Smooth muscle cell (in vitro differentiated cells): ENCODE measurements at regions not wholly inside any gene's neighbourhood (a gene's known extent, or its start where the extent isn't known, plus 50 kb on each side); places are given as distances from the start of the nearest gene placed in this dataset.

ENCODE experiments used
- DNase-seq: peaks from one replicate; lab custom pipeline; 2025; ENCODE audit not compliant: unreplicated experiment; lab: John Stamatoyannopoulos, UW
- H2AFZ ChIP-seq: fragments of 200-600 bp; sonication (generic); 2 replicates; pipeline ENCODE4 v1.6.0; 2016; ENCODE audit warnings: antibody characterized with exemption, low read depth, mild to moderate bottlenecking
- H3F3A ChIP-seq: fragments of 200-600 bp; sonication (generic); 2 replicates; pipeline ENCODE4 v1.6.0; 2017; ENCODE audit warnings: antibody characterized with exemption, low read depth
- H3K27ac ChIP-seq: fragments of 200-600 bp; sonication (generic); 2 replicates; pipeline ENCODE4 v1.5.1; 2016; ENCODE audit warnings: low read depth, mild to moderate bottlenecking
- H3K27me3 ChIP-seq: fragments of 200-600 bp; sonication (generic); 2 replicates; pipeline ENCODE4 v1.6.1; 2016; ENCODE audit warnings: low read depth, mild to moderate bottlenecking
- H3K36me3 ChIP-seq: fragments of 200-600 bp; sonication (generic); 2 replicates; pipeline ENCODE4 v1.5.1; 2016; ENCODE audit warnings: low read depth
- H3K4me1 ChIP-seq: fragments of 200-600 bp; sonication (generic); 2 replicates; pipeline ENCODE4 v1.5.1; 2016; ENCODE audit warnings: low read depth
- H3K4me2 ChIP-seq: fragments of 200-600 bp; sonication (generic); 2 replicates; pipeline ENCODE4 v1.6.0; 2016; ENCODE audit warnings: mild to moderate bottlenecking
- H3K4me3 ChIP-seq: fragments of 200-600 bp; sonication (generic); 2 replicates; pipeline ENCODE4 v1.5.1; 2016; ENCODE audit warnings: mild to moderate bottlenecking
- H3K79me2 ChIP-seq: fragments of 200-600 bp; sonication (generic); 2 replicates; pipeline ENCODE4 v1.6.0; 2016; ENCODE audit warnings: low read depth, mild to moderate bottlenecking
- H3K9ac ChIP-seq: fragments of 200-600 bp; sonication (generic); 2 replicates; pipeline ENCODE4 v1.6.0; 2016; ENCODE audit warnings: low read depth
- H3K9me3 ChIP-seq: fragments of 200-600 bp; sonication (generic); replicated peaks from 2 replicates; pipeline ENCODE4 v1.5.1; 2016; ENCODE audit warnings: low read depth
- H4K20me1 ChIP-seq: fragments of 200-600 bp; sonication (generic); 2 replicates; pipeline ENCODE4 v1.6.0; 2016; ENCODE audit warnings: low read depth
- WGBS: methylation state at CpG from one replicate; pipeline ENCODE4 v1.1.7; 2016; ENCODE audit warnings: low lambda C conversion rate; 5-methylcytosine and 5-hydroxymethylcytosine counted together
- TF ChIP-seq, protein P1 (sequence below): fragments of 200-600 bp; sonication (generic); IDR thresholded peaks from 2 replicates; pipeline ENCODE4 v1.5.1; 2017; ENCODE audit warnings: borderline replicate concordance, mild to moderate bottlenecking, antibody characterized with exemption; ENCODE audit not compliant: insufficient read depth, poor library complexity, severe bottlenecking

DNA sequence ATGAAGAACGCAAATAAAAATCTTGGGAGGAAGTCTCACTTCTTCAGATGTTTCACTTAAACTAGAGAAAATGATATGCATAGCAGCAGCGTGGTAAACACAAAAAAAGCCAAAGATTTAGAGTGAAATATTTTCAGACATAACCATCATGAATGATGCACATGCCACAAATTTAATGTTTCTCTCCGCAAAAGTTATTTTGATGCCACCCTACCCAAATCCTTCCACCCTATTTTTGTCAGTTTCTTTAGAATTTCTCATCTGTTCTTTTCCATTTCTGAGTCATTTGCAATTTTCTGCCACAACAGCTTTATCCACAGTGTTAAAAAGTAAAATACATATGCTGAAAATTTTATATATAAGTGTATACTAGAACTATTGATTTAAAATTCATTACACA lies 1663.7 kb upstream of the ADGRL3 start:
- TF ChIP-seq, protein P1, sequence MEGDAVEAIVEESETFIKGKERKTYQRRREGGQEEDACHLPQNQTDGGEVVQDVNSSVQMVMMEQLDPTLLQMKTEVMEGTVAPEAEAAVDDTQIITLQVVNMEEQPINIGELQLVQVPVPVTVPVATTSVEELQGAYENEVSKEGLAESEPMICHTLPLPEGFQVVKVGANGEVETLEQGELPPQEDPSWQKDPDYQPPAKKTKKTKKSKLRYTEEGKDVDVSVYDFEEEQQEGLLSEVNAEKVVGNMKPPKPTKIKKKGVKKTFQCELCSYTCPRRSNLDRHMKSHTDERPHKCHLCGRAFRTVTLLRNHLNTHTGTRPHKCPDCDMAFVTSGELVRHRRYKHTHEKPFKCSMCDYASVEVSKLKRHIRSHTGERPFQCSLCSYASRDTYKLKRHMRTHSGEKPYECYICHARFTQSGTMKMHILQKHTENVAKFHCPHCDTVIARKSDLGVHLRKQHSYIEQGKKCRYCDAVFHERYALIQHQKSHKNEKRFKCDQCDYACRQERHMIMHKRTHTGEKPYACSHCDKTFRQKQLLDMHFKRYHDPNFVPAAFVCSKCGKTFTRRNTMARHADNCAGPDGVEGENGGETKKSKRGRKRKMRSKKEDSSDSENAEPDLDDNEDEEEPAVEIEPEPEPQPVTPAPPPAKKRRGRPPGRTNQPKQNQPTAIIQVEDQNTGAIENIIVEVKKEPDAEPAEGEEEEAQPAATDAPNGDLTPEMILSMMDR, result no peak
- Histone ChIP-seq H3K79me2 (no peaks in the 10 kb centered on the region), H3K36me3 (no peaks in the 10 kb centered on the region), H3K4me1 (no peaks in the 10 kb centered on the region), H3K9ac (no peak overlapping the region), H2AFZ (no peak overlapping the region), H4K20me1 (no peaks in the 10 kb centered on the region), H3K27me3 (no peaks in the 10 kb centered on the region), H3K4me2 (peak overlapping the region; percentile 5), H3K9me3 (no peaks in the 10 kb centered on the region), H3F3A (peaks cover 11% of the 10 kb centered on the region), H3K4me3 (no peak overlapping the region), H3K27ac (no peak overlapping the region)
- WGBS, result 89% methylated on average over 3 of the region's 3 CpGs
- no peak for DNase-seq

DNA sequence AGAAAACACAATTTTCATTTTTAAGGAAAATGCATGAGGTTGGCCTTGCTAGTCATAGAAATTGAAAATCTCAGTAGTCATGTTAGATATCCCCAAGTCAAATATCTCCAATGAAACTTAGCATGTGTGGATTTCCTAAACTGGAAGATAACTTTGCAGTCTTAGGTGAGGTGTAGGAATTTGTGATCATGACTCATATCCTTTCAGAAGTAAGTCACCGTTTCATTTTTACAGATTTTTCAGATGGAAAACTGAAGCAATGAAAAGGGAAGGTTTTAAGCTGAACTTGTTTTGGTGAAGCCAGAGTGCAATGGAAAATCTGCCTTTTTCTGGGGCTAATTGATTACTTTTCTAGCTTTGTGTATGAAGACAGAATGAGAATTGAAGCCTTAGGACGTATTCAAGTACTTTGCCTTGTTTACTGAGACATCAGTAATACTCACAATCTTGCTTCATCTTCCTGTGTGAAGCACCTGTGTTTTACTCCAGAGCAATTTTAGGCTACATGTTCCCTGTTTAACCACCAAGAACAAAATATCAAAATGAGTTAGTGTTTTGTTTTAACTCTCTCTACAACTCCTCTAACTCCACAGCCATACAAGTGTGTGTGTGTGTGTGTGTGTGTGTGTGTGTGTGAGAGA lies 1662.8 kb upstream of the ADGRL3 start:
- Histone ChIP-seq H3K4me3 (no peak overlapping the region), H3K4me2 (no peak overlapping the region), H4K20me1 (no peaks in the 10 kb centered on the region), H3K4me1 (no peaks in the 10 kb centered on the region), H3K79me2 (no peaks in the 10 kb centered on the region), H3K27me3 (no peaks in the 10 kb centered on the region), H2AFZ (no peak overlapping the region), H3K27ac (no peak overlapping the region), H3K9me3 (no peaks in the 10 kb centered on the region), H3K36me3 (no peaks in the 10 kb centered on the region), H3K9ac (no peak overlapping the region), H3F3A (peaks cover 11% of the 10 kb centered on the region)
- 47% methylated on average over 2 of the region's 2 CpGs for WGBS
- TF ChIP-seq, protein P1, result no peak
- DNase-seq, result no peak

DNA sequence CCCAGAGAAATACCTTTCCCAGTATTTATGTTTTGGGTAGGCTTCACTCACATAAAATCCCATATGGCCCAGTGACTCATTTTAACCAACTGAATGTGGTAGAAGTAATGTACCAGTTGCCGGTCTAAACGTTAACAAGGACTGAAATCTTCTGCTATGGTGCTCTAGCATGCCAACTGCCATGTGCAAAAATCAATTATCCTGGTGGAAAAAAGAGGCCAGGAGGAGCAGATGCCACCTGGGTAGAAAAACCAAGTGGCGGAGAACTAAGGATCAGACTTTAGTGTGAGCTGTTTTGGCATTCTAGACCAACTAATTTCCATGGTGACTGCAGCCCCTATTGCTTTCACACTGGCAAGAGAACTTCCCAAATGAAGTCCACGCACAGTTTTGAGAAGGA lies 1660.7 kb upstream of the ADGRL3 start:
- Histone ChIP-seq H3K27me3 (no peaks in the 10 kb centered on the region), H3F3A (peaks cover 6% of the 10 kb centered on the region), H4K20me1 (no peaks in the 10 kb centered on the region), H3K9me3 (no peaks in the 10 kb centered on the region), H3K27ac (no peak overlapping the region), H3K36me3 (no peaks in the 10 kb centered on the region), H2AFZ (no peak overlapping the region), H3K79me2 (no peaks in the 10 kb centered on the region), H3K9ac (no peak overlapping the region), H3K4me1 (no peaks in the 10 kb centered on the region), H3K4me2 (no peak overlapping the region), H3K4me3 (no peak overlapping the region)
- 69% methylated on average over 4 of the region's 4 CpGs for WGBS
- no peak for DNase-seq
- TF ChIP-seq, protein P1, result no peak

DNA sequence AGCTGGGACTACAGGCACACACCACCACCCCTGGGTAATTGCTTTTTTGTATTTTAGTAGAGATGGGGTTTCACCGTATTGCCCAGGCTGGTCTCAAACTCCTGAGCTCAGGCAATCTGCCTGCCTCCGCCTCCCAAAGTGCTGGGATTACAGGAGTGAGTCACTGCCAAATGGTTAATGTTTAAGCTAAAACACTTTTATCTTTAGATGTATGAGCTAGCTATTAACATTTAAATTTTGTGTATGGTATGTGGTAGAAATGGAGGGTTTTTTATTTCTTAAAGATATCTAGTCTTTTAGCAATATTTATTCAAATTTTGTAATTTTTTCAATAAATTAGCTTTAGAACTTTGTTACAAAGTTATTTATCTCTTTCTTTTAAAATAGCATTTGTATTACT lies 1659.8 kb upstream of the ADGRL3 start:
- no peaks in the 10 kb centered on the region for H3K9me3 ChIP-seq
- WGBS, result 37% methylated on average over 2 of the region's 2 CpGs
- H3K36me3 ChIP-seq, result no peaks in the 10 kb centered on the region
- no peaks in the 10 kb centered on the region for H4K20me1 ChIP-seq
- no peaks in the 10 kb centered on the region for H3K4me1 ChIP-seq
- DNase-seq, result no peak
- peak overlapping the region; percentile 53 for H3K4me2 ChIP-seq
- H3K79me2 ChIP-seq, result no peaks in the 10 kb centered on the region
- no peak overlapping the region for H3K9ac ChIP-seq
- H3K27ac ChIP-seq, result no peak overlapping the region
- H2AFZ ChIP-seq, result no peak overlapping the region
- TF ChIP-seq, protein P1, result no peak
- no peak overlapping the region for H3K4me3 ChIP-seq
- no peaks in the 10 kb centered on the region for H3F3A ChIP-seq
- no peaks in the 10 kb centered on the region for H3K27me3 ChIP-seq
